ENCODE measurements at regions not wholly inside any gene's neighbourhood (a gene's known extent, or its start where the extent isn't known, plus 50 kb on each side); places are given as distances from the start of the nearest gene placed in this dataset.

DNA sequence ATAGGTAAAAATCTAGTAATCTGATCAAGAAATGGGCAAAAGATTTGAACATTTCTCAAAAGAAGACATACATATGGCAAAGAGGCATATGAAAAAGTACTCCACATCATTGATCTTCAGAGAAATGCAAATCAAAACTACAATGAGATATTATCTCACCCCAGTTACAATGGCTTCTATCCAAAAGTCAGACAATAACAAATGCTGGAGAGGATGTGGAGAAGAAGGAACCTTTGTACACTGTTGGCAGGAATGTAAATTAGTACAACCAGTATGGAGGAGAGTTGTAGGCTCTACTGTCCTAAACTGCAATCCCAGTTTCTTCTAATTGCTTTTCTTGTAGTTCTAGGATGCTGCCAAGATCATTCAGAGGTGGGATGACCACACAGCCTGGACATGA, 193.5 kb upstream of the RFX3 start:
- no peaks in the 10 kb centered on the region for H3K9me3 ChIP-seq (ENCODE audit: control insufficient read depth, low read depth, low read length)
- no peak overlapping the region for H2BK120ac ChIP-seq (ENCODE audit: low read depth, low read length, poor library complexity, severe bottlenecking)
- H4K8ac ChIP-seq (replicated peaks; ENCODE audit: insufficient read length, low read depth, low read length), result no peak overlapping the region
- no peak overlapping the region for H2AFZ ChIP-seq (ENCODE audit: low read length)
- H3K4ac ChIP-seq (ENCODE audit: low read depth, low read length), result no peak overlapping the region
- H2AK5ac ChIP-seq (ENCODE audit: insufficient read length, low read length), result no peak overlapping the region
- no peak for DNase-seq
- H3K27ac ChIP-seq (ENCODE audit: insufficient read length, low read depth, low read length), result no peak overlapping the region
- H3K56ac ChIP-seq (ENCODE audit: insufficient read length, low read depth, low read length), result no peak overlapping the region
- no peaks in the 10 kb centered on the region for H3K23me2 ChIP-seq (ENCODE audit: insufficient read length, low read depth, low read length, poor library complexity, severe bottlenecking)
- no peaks in the 10 kb centered on the region for H3K4me1 ChIP-seq (ENCODE audit: insufficient read depth, low read length)
- TF ChIP-seq, protein P1, sequence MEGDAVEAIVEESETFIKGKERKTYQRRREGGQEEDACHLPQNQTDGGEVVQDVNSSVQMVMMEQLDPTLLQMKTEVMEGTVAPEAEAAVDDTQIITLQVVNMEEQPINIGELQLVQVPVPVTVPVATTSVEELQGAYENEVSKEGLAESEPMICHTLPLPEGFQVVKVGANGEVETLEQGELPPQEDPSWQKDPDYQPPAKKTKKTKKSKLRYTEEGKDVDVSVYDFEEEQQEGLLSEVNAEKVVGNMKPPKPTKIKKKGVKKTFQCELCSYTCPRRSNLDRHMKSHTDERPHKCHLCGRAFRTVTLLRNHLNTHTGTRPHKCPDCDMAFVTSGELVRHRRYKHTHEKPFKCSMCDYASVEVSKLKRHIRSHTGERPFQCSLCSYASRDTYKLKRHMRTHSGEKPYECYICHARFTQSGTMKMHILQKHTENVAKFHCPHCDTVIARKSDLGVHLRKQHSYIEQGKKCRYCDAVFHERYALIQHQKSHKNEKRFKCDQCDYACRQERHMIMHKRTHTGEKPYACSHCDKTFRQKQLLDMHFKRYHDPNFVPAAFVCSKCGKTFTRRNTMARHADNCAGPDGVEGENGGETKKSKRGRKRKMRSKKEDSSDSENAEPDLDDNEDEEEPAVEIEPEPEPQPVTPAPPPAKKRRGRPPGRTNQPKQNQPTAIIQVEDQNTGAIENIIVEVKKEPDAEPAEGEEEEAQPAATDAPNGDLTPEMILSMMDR (conservative IDR thresholded peaks at IDR 0.05), result no peak
- no peak overlapping the region for H3T11ph ChIP-seq (ENCODE audit: low read length)
- H3K79me1 ChIP-seq (ENCODE audit: insufficient read depth, low read depth, low read length, poor library complexity, severe bottlenecking), result no peaks in the 10 kb centered on the region
- no peaks in the 10 kb centered on the region for H3K79me2 ChIP-seq (ENCODE audit: insufficient read depth, low read length)
- peaks cover 11 to 16% of the 10 kb centered on the region in 2 experiments for H3K4me1 Mint-ChIP-seq
- no peak overlapping the region for H4K91ac ChIP-seq (ENCODE audit: insufficient read length, low read depth, low read length)
- H3K23ac ChIP-seq (ENCODE audit: insufficient read length, low read depth, low read length), result no peak overlapping the region
- no peak overlapping the region for H3K4me2 ChIP-seq (ENCODE audit: insufficient read depth, insufficient read length, low read length)
- H4K5ac ChIP-seq (ENCODE audit: insufficient read length, low read depth, low read length), result no peak overlapping the region
- H3K4me3 Mint-ChIP-seq, result no peak overlapping the region
- no peak overlapping the region for H2BK15ac ChIP-seq (ENCODE audit: low read depth, low read length)
- H2BK20ac ChIP-seq (ENCODE audit: low read depth, low read length, poor library complexity, severe bottlenecking), result no peak overlapping the region
- no peaks in the 10 kb centered on the region for H4K20me1 ChIP-seq (ENCODE audit: control insufficient read depth, insufficient read depth, insufficient read length)
- no peaks in the 10 kb centered on the region for H3K27me3 ChIP-seq (ENCODE audit: insufficient read depth, low read length)
- no peak overlapping the region for H3K27ac Mint-ChIP-seq
- no peak overlapping the region for H2BK12ac ChIP-seq (ENCODE audit: insufficient read length, low read depth, low read length)
- H3K36me3 Mint-ChIP-seq (ENCODE audit: insufficient read depth in 1 of 3, low read depth in 3 of 3), result no peaks in the 10 kb centered on the region
- H2BK5ac ChIP-seq (ENCODE audit: insufficient read length, low read length), result no peak overlapping the region
- no peak overlapping the region for H3K14ac ChIP-seq (ENCODE audit: insufficient read depth, low read length)
- H3K18ac ChIP-seq (ENCODE audit: insufficient read length, low read depth, low read length), result no peak overlapping the region
- peaks cover 0 to 3% of the 10 kb centered on the region in 2 experiments; a peak in 3 of 5 replicates for H3K9me3 Mint-ChIP-seq
- no peak overlapping the region for H3K9ac ChIP-seq (ENCODE audit: extremely low read depth, insufficient read length, low read length)
- no peaks in the 10 kb centered on the region for H3K27me3 Mint-ChIP-seq (ENCODE audit: low read depth)

Measured in H9 (cell line).